C4-2B (cell line): ENCODE measurements at regions not wholly inside any gene's neighbourhood (a gene's known extent, or its start where the extent isn't known, plus 50 kb on each side); places are given as distances from the start of the nearest gene placed in this dataset.

Experiments used
- ZFX ChIP-seq: fragments of 450-650 bp; IDR thresholded peaks from 2 replicates; pipeline ENCODE4 v1.6.1; 2017
- TF ChIP-seq, protein P1 (sequence below): fragments of 450-650 bp; conservative IDR thresholded peaks from 2 replicates; pipeline ENCODE4 v1.5.1; 2017; ENCODE audit warnings: mild to moderate bottlenecking

DNA sequence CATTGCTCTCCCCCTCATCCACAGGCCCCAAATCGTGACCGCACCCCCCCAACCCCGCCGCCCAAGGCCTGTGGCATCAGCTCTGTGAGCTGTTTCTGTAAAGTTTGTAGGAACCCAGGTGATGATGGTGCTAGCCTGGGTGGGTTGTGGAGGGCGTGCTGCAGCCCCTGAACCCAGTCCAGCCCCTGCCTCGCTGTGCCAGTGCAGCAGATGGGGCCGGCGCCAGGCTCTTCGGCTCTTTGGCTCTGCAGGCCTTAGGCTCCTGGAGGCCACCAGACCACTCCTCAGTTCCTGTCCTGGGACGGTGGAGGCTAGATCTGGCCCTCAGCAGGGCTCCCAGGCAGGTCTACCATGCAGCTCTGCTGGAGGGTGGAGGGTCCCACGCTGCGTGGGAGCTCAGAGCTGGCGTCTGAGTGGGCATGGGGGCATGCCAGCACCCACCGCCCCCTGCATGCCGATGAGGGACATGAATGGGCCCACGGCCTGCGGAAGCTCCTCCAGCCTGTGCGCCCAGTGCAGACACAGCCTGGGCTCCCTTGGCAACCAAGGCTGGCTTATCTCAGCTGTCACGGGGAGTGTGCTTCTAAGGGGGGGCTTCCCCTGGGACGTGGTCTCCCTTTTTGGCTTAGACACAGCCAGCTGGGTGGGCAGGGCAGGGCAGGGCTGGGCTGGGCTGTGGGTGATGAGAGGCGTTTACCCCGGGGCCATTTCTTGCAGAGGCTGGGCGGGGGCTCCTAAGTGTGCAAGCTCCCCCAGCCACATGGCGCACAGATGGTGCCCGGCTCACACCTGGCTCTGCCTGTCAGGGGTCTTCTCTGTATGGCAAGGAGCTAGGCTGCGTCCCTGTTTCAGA lies 1187.6 kb downstream of the BRD1 start:
- TF ChIP-seq, protein P1, sequence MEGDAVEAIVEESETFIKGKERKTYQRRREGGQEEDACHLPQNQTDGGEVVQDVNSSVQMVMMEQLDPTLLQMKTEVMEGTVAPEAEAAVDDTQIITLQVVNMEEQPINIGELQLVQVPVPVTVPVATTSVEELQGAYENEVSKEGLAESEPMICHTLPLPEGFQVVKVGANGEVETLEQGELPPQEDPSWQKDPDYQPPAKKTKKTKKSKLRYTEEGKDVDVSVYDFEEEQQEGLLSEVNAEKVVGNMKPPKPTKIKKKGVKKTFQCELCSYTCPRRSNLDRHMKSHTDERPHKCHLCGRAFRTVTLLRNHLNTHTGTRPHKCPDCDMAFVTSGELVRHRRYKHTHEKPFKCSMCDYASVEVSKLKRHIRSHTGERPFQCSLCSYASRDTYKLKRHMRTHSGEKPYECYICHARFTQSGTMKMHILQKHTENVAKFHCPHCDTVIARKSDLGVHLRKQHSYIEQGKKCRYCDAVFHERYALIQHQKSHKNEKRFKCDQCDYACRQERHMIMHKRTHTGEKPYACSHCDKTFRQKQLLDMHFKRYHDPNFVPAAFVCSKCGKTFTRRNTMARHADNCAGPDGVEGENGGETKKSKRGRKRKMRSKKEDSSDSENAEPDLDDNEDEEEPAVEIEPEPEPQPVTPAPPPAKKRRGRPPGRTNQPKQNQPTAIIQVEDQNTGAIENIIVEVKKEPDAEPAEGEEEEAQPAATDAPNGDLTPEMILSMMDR: no peak
- TF ChIP-seq ZFX: no peak
